ENCODE measurements at regions not wholly inside any gene's neighbourhood (a gene's known extent, or its start where the extent isn't known, plus 50 kb on each side); places are given as distances from the start of the nearest gene placed in this dataset.

GRCh38 chr14:84074626-84075025 lies 1455.3 kb upstream of the FLRT2 start:
- DNase-seq (ENCODE audit: low read depth) = no peak
- no peak for TF ChIP-seq CTCF (conservative IDR thresholded peaks at IDR 0.05; ENCODE audit: low read length)
- no peak overlapping the region for H3K4me3 ChIP-seq (ENCODE audit: low read length)

GRCh38 chr14:84080944-84081343 lies 1449.0 kb upstream of the FLRT2 start:
- no peak for DNase-seq (ENCODE audit: low read depth)
- no peak for TF ChIP-seq CTCF (conservative IDR thresholded peaks at IDR 0.05; ENCODE audit: low read length)
- no peak overlapping the region for H3K4me3 ChIP-seq (ENCODE audit: low read length)

DNA sequence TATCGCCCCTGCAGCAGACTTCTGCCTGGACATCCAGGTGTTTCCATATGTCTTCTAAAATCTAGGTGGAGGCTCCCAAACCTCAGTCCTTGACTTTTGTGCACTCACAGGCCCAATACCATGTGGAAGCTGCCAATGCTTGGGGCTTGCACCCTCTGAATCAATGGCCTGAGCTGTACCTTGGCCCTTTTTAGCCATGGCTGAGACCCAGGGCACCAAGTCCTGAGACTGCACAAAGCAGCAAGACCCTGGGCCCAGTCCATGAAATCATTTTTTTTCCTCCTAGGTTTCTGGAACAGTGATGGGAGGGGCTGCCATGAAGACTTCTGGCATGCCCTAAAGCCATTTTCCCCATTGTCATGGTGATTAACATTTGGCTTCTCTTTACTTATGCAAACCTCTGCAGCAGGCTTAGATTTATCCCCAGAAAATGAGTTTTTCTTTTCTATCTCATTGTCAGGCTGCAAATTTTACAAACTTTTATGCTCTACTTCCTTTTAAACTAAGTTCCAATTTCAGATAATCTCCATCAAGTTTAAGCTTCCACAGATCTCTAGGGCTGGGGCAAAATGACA lies 1445.8 kb upstream of the FLRT2 start:
- no peak for TF ChIP-seq CTCF (conservative IDR thresholded peaks at IDR 0.05; ENCODE audit: low read length)
- no peak for DNase-seq (ENCODE audit: low read depth)

DNA sequence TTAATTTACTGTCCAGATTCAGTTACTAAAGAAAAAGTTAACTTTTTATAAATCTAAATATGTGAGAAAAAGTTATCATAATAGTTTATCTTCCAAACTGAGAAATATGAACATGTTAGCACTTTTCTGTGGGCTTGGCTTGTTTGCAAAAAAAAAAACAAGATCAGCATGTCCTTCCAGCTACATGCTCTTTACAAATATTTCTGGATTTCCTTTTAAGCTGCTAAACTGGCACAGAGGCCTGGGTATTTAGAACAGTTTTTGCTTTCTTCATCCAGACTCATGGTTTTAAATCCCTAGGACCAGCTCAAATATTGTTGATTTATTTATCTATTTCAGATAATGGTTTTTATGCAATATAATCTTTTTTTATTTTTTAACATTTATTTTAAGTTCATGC lies 1444.5 kb upstream of the FLRT2 start:
- no peak for DNase-seq (ENCODE audit: low read depth)
- TF ChIP-seq CTCF (conservative IDR thresholded peaks at IDR 0.05; ENCODE audit: low read length) = no peak
- no peak overlapping the region for H3K4me3 ChIP-seq (ENCODE audit: low read length)

More for the DNA sequence above, 1445.8 kb upstream of the FLRT2 start:
- H3K4me3 ChIP-seq (ENCODE audit: low read length) = no peak overlapping the region

DNA sequence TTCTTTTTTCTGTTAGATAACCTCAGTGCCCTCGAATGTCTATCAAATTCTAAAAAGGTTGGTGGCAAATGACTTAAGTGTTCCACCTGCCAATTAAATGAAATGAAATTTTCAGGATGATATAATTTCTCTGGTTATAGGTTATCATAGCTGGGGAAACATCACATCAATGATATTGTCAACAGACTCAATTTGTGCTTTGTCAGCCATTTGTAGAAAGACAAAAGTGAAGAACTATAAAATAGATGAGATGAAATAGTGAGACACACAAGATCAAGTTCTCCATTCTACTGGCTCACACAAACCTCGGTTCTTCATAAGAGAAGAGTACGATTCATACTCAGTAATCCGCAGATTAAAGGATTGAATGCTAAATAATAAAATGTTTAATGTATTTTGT lies 1443.2 kb upstream of the FLRT2 start:
- no peak for DNase-seq (ENCODE audit: low read depth)
- no peak overlapping the region for H3K4me3 ChIP-seq (ENCODE audit: low read length)
- no peak for TF ChIP-seq CTCF (conservative IDR thresholded peaks at IDR 0.05; ENCODE audit: low read length)

DNA sequence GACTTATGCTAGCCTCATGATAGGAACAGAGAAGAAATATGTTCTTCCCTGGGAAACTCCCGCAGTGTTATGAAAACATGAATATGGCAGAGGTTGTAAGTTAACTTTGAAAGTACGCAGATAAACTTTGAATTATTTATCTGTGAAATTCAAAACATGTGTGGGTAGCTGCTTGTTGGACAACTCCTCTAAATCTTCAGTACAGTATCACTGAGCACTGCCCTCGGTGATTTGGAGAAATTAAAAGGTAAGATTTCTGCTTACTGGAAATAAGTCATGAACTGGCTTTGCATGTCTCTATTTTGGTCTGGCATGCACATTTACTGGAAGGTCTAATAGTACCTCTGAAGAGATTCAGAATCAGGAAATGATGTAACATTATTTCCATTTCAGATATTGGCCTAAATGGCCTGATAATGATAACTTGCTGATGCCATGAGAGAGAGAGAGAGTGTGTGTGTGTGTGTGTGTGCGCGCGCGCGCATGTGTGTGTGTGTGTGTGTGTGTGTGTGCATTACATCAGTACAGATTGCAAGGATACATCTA lies 1441.9 kb upstream of the FLRT2 start:
- no peak overlapping the region for H3K4me3 ChIP-seq (ENCODE audit: low read length)
- DNase-seq (ENCODE audit: low read depth) = no peak
- TF ChIP-seq CTCF (conservative IDR thresholded peaks at IDR 0.05; ENCODE audit: low read length) = no peak

DNA sequence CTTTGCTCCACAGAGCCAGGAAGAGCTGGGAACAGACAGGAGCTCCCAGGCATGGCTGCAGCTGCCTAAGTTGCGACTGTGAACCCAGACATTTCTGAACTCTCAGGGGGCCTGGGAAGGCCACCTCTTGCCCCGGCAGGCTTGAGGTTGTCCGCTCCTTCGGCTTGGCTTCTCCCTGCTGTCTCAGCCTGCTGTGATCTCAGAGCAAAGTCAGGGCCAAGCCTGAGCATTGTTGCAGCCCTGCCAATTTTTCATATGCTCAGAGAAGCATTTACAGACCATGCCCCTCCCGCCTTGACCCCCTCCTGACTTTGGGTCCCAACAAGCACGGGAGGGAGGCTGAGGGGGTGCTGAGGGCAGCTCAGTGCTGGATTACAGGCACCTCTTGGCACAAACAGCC lies 1439.1 kb upstream of the FLRT2 start:
- no peak for DNase-seq (ENCODE audit: low read depth)
- no peak overlapping the region for H3K4me3 ChIP-seq (ENCODE audit: low read length)
- TF ChIP-seq CTCF (conservative IDR thresholded peaks at IDR 0.05; ENCODE audit: low read length) = no peak
